Neuronal stem cell (in vitro differentiated cells): ENCODE measurements at regions not wholly inside any gene's neighbourhood (a gene's known extent, or its start where the extent isn't known, plus 50 kb on each side); places are given as distances from the start of the nearest gene placed in this dataset.

Experiments
- DNase-seq: peaks from one replicate; pipeline ENCODE4 v3.0.0-alpha.2; 2013; ENCODE audit warnings: low spot score
- H2AFZ ChIP-seq: one replicate; pipeline ENCODE4 v1.6.1; 2013; ENCODE audit warnings: mild to moderate bottlenecking, low read length, inconsistent platforms
- H2AK5ac ChIP-seq: 2 replicates; pipeline ENCODE4 v1.6.1; 2013; ENCODE audit warnings: low read depth, mild to moderate bottlenecking, inconsistent platforms, low read length, moderate library complexity, mixed read lengths
- H2BK120ac ChIP-seq: 2 replicates; pipeline ENCODE4 v1.6.1; 2013; ENCODE audit warnings: low read depth, mild to moderate bottlenecking, inconsistent platforms, low read length, moderate library complexity, mixed read lengths
- H2BK12ac ChIP-seq: one replicate; pipeline ENCODE4 v1.6.1; 2013; ENCODE audit warnings: low read length, inconsistent platforms
- H2BK15ac ChIP-seq: 2 replicates; pipeline ENCODE4 v1.6.1; 2013; ENCODE audit warnings: mild to moderate bottlenecking, low read length, inconsistent platforms, mixed read lengths
- H2BK5ac ChIP-seq: one replicate; pipeline ENCODE4 v1.6.1; 2013; ENCODE audit warnings: inconsistent platforms, mild to moderate bottlenecking, low read length, moderate library complexity
- H3K14ac ChIP-seq: one replicate; pipeline ENCODE4 v1.6.1; 2013; ENCODE audit warnings: low read length, inconsistent platforms
- H3K18ac ChIP-seq: 2 replicates; pipeline ENCODE4 v1.6.1; 2013; ENCODE audit warnings: low read length, inconsistent platforms
- H3K23ac ChIP-seq: 2 replicates; pipeline ENCODE4 v1.6.1; 2013; ENCODE audit warnings: low read depth, mild to moderate bottlenecking, mixed read lengths, low read length, inconsistent platforms; ENCODE audit not compliant: poor library complexity
- H3K27ac ChIP-seq: replicated peaks from 3 replicates; pipeline ENCODE4 v1.5.1; 2013; ENCODE audit warnings: low read length, inconsistent platforms
- H3K27me3 ChIP-seq, 3 experiments: 2 replicates each; pipeline ENCODE4 v1.6.1; 2013; ENCODE audit warnings: low read length in 3 of 3, mild to moderate bottlenecking in 2 of 3, inconsistent platforms in 1 of 3, low read depth in 1 of 3, mixed read lengths in 1 of 3, moderate library complexity in 1 of 3; ENCODE audit not compliant: control insufficient read depth in 3 of 3, insufficient read depth in 3 of 3
- H3K36me3 ChIP-seq, 2 donors: replicated peaks in 1 of 2; 2 replicates each; pipeline ENCODE4 v1.6.1; 2013; ENCODE audit warnings: low read length in 2 of 2; ENCODE audit not compliant: control insufficient read depth in 2 of 2, insufficient read depth in 2 of 2
- H3K4ac ChIP-seq: 2 replicates; pipeline ENCODE4 v1.6.1; 2013; ENCODE audit warnings: inconsistent platforms, mild to moderate bottlenecking, low read length, moderate library complexity
- H3K4me1 ChIP-seq, 2 donors: 1 replicate in 1 of 2; 2 replicates in 1 of 2; pipeline ENCODE4 v1.6.1; 2013; ENCODE audit warnings: low read length in 2 of 2, low read depth in 1 of 2; ENCODE audit not compliant: control insufficient read depth in 2 of 2, insufficient read depth in 1 of 2
- H3K4me2 ChIP-seq: one replicate; pipeline ENCODE4 v1.6.1; 2013; ENCODE audit warnings: mild to moderate bottlenecking, low read length, inconsistent platforms; ENCODE audit not compliant: insufficient read depth, poor library complexity, severe bottlenecking
- H3K4me3 ChIP-seq, 2 donors: 2 replicates each; pipeline ENCODE4 v1.5.1; 2013; ENCODE audit warnings: low read length in 2 of 2, mild to moderate bottlenecking in 2 of 2, inconsistent platforms in 1 of 2, moderate library complexity in 1 of 2
- H3K79me1 ChIP-seq: one replicate; pipeline ENCODE4 v1.6.1; 2013; ENCODE audit warnings: low read depth, mild to moderate bottlenecking, inconsistent platforms, low read length, moderate library complexity
- H3K9ac ChIP-seq: one replicate; pipeline ENCODE4 v1.6.1; 2013; ENCODE audit warnings: mild to moderate bottlenecking, low read depth, low read length, inconsistent platforms; ENCODE audit not compliant: poor library complexity
- H3K9me3 ChIP-seq, 2 donors: replicated peaks in 1 of 2; 2 replicates each; pipeline versions ENCODE3 to v1.6.1; 2013; ENCODE audit warnings: low read length in 2 of 2, mild to moderate bottlenecking in 2 of 2, inconsistent platforms in 1 of 2, low read depth in 1 of 2, mixed read lengths in 1 of 2, moderate library complexity in 1 of 2; ENCODE audit not compliant: control insufficient read depth in 2 of 2, insufficient read depth in 1 of 2
- H4K8ac ChIP-seq: one replicate; pipeline ENCODE4 v1.6.1; 2013; ENCODE audit warnings: low read depth, mild to moderate bottlenecking, inconsistent platforms, low read length, moderate library complexity
- H4K91ac ChIP-seq: one replicate; pipeline ENCODE4 v1.6.1; 2013; ENCODE audit warnings: low read length, low read depth, mild to moderate bottlenecking, inconsistent platforms; ENCODE audit not compliant: poor library complexity
- WGBS, 2 donors: extraction: QIAGEN DNeasy Blood & Tissue Kit; methylation state at CpG; one replicate each; pipeline ENCODE4 v1.1.7; 2013; ENCODE audit warnings: missing lambda C conversion rate in 2 of 2, mixed read lengths in 1 of 2; ENCODE audit not compliant: insufficient read length in 2 of 2, insufficient replicate concordance in 1 of 2; ENCODE audit errors: extremely low coverage in 2 of 2; 5-methylcytosine and 5-hydroxymethylcytosine counted together

- DNase-seq: no peak
- no peak overlapping the region for H3K23ac ChIP-seq
- H4K8ac ChIP-seq: no peak overlapping the region
- H3K4me3 ChIP-seq: no peak overlapping the region
- no peak overlapping the region for H2BK15ac ChIP-seq
- H3K79me1 ChIP-seq: no peaks in the 10 kb centered on the region
- no peaks in the 10 kb centered on the region for H3K36me3 ChIP-seq
- no peak overlapping the region for H4K91ac ChIP-seq
- no peak overlapping the region for H2BK120ac ChIP-seq
- no peaks in the 10 kb centered on the region for H3K4me1 ChIP-seq
- no CpG with 5 or more reads among the region's 1 CpG for WGBS, 2 donors
- H2BK12ac ChIP-seq: no peak overlapping the region
- H3K9me3 ChIP-seq: peaks cover 0 to 3% of the 10 kb centered on the region in 2 donors
- no peak overlapping the region for H3K4me2 ChIP-seq
- H3K4ac ChIP-seq: no peak overlapping the region
- no peaks in the 10 kb centered on the region for H3K27me3 ChIP-seq
- H3K18ac ChIP-seq: no peak overlapping the region
- no peak overlapping the region for H2AK5ac ChIP-seq
- H2BK5ac ChIP-seq: no peak overlapping the region
- H2AFZ ChIP-seq: no peak overlapping the region
- no peak overlapping the region for H3K27ac ChIP-seq
- H3K9ac ChIP-seq: no peak overlapping the region
- H3K14ac ChIP-seq: no peak overlapping the region
Observed at GRCh38 chr6:105972440-105972839, 113.7 kb upstream of the PRDM1 start.

- DNase-seq: no peak
- Histone ChIP-seq H4K91ac (no peak overlapping the region), H3K79me1 (no peaks in the 10 kb centered on the region), H3K4me2 (no peak overlapping the region), H2BK12ac (no peak overlapping the region), H3K36me3 (no peaks in the 10 kb centered on the region), H3K27ac (no peak overlapping the region), H3K9ac (no peak overlapping the region), H3K4ac (no peak overlapping the region), H3K4me1 (no peaks in the 10 kb centered on the region), H2AK5ac (no peak overlapping the region), H3K14ac (no peak overlapping the region), H2BK15ac (no peak overlapping the region), H2BK120ac (no peak overlapping the region), H2AFZ (no peak overlapping the region), H3K27me3 (no peaks in the 10 kb centered on the region), H3K9me3 (peaks cover 0 to 3% of the 10 kb centered on the region in 2 donors), H3K4me3 (no peak overlapping the region), H3K23ac (no peak overlapping the region), H4K8ac (no peak overlapping the region), H3K18ac (no peak overlapping the region), H2BK5ac (no peak overlapping the region)
- no CpG with 5 or more reads among the region's 2 CpGs for WGBS, 2 donors
Observed at GRCh38 chr6:105968603-105969333, 117.4 kb upstream of the PRDM1 start.

- Histone ChIP-seq H3K4me2 (no peak overlapping the region), H3K4me3 (no peak overlapping the region), H3K18ac (no peak overlapping the region), H3K4ac (no peak overlapping the region), H2BK15ac (no peak overlapping the region), H3K79me1 (no peaks in the 10 kb centered on the region), H3K9ac (no peak overlapping the region), H2AFZ (no peak overlapping the region), H4K91ac (no peak overlapping the region), H3K4me1 (no peaks in the 10 kb centered on the region), H3K9me3 (peaks cover 0 to 3% of the 10 kb centered on the region in 2 donors), H2BK12ac (no peak overlapping the region), H2BK5ac (no peak overlapping the region), H3K27ac (no peak overlapping the region), H4K8ac (no peak overlapping the region), H3K27me3 (no peaks in the 10 kb centered on the region), H2BK120ac (no peak overlapping the region), H3K23ac (no peak overlapping the region), H2AK5ac (no peak overlapping the region), H3K36me3 (no peaks in the 10 kb centered on the region), H3K14ac (no peak overlapping the region)
- WGBS, 2 donors: no CpG with 5 or more reads among the region's 9 CpGs
- DNase-seq: no peak
Observed at GRCh38 chr6:105967917-105968602, 118.1 kb upstream of the PRDM1 start.

- Histone ChIP-seq H3K18ac (no peak overlapping the region), H3K27ac (no peak overlapping the region), H3K4me2 (no peak overlapping the region), H3K14ac (no peak overlapping the region), H3K27me3 (no peaks in the 10 kb centered on the region), H3K79me1 (no peaks in the 10 kb centered on the region), H4K91ac (no peak overlapping the region), H3K23ac (no peak overlapping the region), H2AK5ac (no peak overlapping the region), H3K9ac (no peak overlapping the region), H4K8ac (no peak overlapping the region), H2BK15ac (no peak overlapping the region), H2AFZ (no peak overlapping the region), H3K36me3 (no peaks in the 10 kb centered on the region), H2BK5ac (no peak overlapping the region), H3K4me3 (no peak overlapping the region), H2BK120ac (no peak overlapping the region), H2BK12ac (no peak overlapping the region), H3K4me1 (no peaks in the 10 kb centered on the region), H3K4ac (no peak overlapping the region), H3K9me3 (no peaks in the 10 kb centered on the region)
- no CpG with 5 or more reads among the region's 1 CpG for WGBS, 2 donors
- no peak for DNase-seq
Observed at GRCh38 chr6:105966481-105966880, 119.7 kb upstream of the PRDM1 start.
